ENCODE measurements at regions not wholly inside any gene's neighbourhood (a gene's known extent, or its start where the extent isn't known, plus 50 kb on each side); places are given as distances from the start of the nearest gene placed in this dataset.

GRCh38 chr1:119209596-119210295, 69.3 kb upstream of the WARS2 start:
- H3K4me2 ChIP-seq: no peak overlapping the region
- H3K36me3 ChIP-seq (replicated peaks in 1 of 2; ENCODE audit: control insufficient read depth in 1 of 2, insufficient read depth in 2 of 2, low read length in 1 of 2): no peaks in the 10 kb centered on the region
- H3K9ac ChIP-seq: no peak overlapping the region
- no peak overlapping the region for H2AFZ ChIP-seq (ENCODE audit: low read depth)
- no peaks in the 10 kb centered on the region for H3K79me2 ChIP-seq (ENCODE audit: insufficient read depth)
- H4K20me1 ChIP-seq (ENCODE audit: insufficient read depth): no peaks in the 10 kb centered on the region
- H3K4me1 ChIP-seq (ENCODE audit: control insufficient read depth in 1 of 2, insufficient read depth in 2 of 2, low read depth in 1 of 2, low read length in 1 of 2): no peaks in the 10 kb centered on the region
- H3K9me2 ChIP-seq: no peaks in the 10 kb centered on the region
- no peak overlapping the region for H3K4me3 ChIP-seq (ENCODE audit: low read depth in 2 of 2, low read length in 1 of 2)
- POLR2A ChIA-PET: no interaction called here
- CTCF ChIA-PET: no interaction called here
- no peak overlapping the region for H3K27ac ChIP-seq (ENCODE audit: low read depth in 2 of 2, low read length in 1 of 2)
- H3K9me3 ChIP-seq: no peaks in the 10 kb centered on the region
- WGBS (ENCODE audit: low lambda C conversion rate): 32% methylated on average over 1 of the region's 1 CpG
- no peaks in the 10 kb centered on the region for H3F3A ChIP-seq (replicated peaks; ENCODE audit: insufficient read depth)
- H3K27me3 ChIP-seq (ENCODE audit: insufficient read depth): no peaks in the 10 kb centered on the region
- TF ChIP-seq FOXJ3 (CRISPR knock-in tag; IDR thresholded peaks at IDR 0.05) (no peak), POLR2AphosphoS5 (IDR thresholded peaks at IDR 0.05; ENCODE audit: low read depth, low read length) (no peak), NRF1 (IDR thresholded peaks at IDR 0.05; ENCODE audit: low read depth, low read length) (no peak), MXI1 (IDR thresholded peaks at IDR 0.05; ENCODE audit: low read depth, low read length) (no peak), REST (IDR thresholded peaks at IDR 0.05; ENCODE audit: low read depth, low read length) (no peak), YY1 (IDR thresholded peaks at IDR 0.05; ENCODE audit: low read depth) (no peak), RXRA (IDR thresholded peaks at IDR 0.05; ENCODE audit: borderline replicate concordance, low read depth) (no peak), PBX3 (IDR thresholded peaks at IDR 0.05) (no peak), USF1 (IDR thresholded peaks at IDR 0.05; ENCODE audit: borderline replicate concordance, low read depth) (no peak), GABPA (IDR thresholded peaks at IDR 0.05; ENCODE audit: low read depth) (no peak), USF2 (IDR thresholded peaks at IDR 0.05; ENCODE audit: borderline replicate concordance, low read depth, low read length) (no peak), CTCF (IDR thresholded peaks at IDR 0.05) (no peak), ZBTB33 (IDR thresholded peaks at IDR 0.05; ENCODE audit: borderline replicate concordance, low read depth) (no peak), TAF1 (IDR thresholded peaks at IDR 0.05; ENCODE audit: borderline replicate concordance, low read depth, low read length) (no peak), EZH2phosphoT487 (IDR thresholded peaks at IDR 0.05; ENCODE audit: borderline replicate concordance, low read depth) (no peak), ELF1 (IDR thresholded peaks at IDR 0.05) (no peak), EP300 (IDR thresholded peaks at IDR 0.05; ENCODE audit: borderline replicate concordance in 1 of 2, low read depth in 1 of 2, low read length in 1 of 2) (no peak)
- no peak for DNase-seq
